ENCODE measurements at regions not wholly inside any gene's neighbourhood (a gene's known extent, or its start where the extent isn't known, plus 50 kb on each side); places are given as distances from the start of the nearest gene placed in this dataset.
"Not testable (repeated sequence)": the region's sequence is repeated elsewhere in the genome, so short reads cannot be mapped to it uniquely, and the experiment has no call there.

- Histone ChIP-seq H3K9ac (ENCODE audit: low read length) (no peak overlapping the region), H3K79me2 (ENCODE audit: low read length) (no peaks in the 10 kb centered on the region), H2AFZ (ENCODE audit: low read depth, low read length) (no peak overlapping the region), H3K9me3 (ENCODE audit: insufficient read depth, low read length) (peaks cover 9% of the 10 kb centered on the region; the same call in 1 of the 2 replicates), H3K27ac (ENCODE audit: low read length) (no peak overlapping the region), H3K4me1 (ENCODE audit: low read length) (no peaks in the 10 kb centered on the region), H3K4me3 (ENCODE audit: low read length) (no peak overlapping the region), H4K20me1 (ENCODE audit: insufficient read depth, low read length) (no peaks in the 10 kb centered on the region), H3K27me3 (ENCODE audit: low read depth, low read length) (no peaks in the 10 kb centered on the region; the same call in 1 of the 2 replicates), H3K4me2 (ENCODE audit: low read length) (no peak overlapping the region), H3K36me3 (replicated peaks; ENCODE audit: low read depth, low read length) (no peaks in the 10 kb centered on the region)
- TF ChIP-seq, protein P1, sequence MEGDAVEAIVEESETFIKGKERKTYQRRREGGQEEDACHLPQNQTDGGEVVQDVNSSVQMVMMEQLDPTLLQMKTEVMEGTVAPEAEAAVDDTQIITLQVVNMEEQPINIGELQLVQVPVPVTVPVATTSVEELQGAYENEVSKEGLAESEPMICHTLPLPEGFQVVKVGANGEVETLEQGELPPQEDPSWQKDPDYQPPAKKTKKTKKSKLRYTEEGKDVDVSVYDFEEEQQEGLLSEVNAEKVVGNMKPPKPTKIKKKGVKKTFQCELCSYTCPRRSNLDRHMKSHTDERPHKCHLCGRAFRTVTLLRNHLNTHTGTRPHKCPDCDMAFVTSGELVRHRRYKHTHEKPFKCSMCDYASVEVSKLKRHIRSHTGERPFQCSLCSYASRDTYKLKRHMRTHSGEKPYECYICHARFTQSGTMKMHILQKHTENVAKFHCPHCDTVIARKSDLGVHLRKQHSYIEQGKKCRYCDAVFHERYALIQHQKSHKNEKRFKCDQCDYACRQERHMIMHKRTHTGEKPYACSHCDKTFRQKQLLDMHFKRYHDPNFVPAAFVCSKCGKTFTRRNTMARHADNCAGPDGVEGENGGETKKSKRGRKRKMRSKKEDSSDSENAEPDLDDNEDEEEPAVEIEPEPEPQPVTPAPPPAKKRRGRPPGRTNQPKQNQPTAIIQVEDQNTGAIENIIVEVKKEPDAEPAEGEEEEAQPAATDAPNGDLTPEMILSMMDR (IDR thresholded peaks at IDR 0.05; ENCODE audit: low read depth, low read length): no peak
- no peak for TF ChIP-seq EZH2phosphoT487 (IDR thresholded peaks at IDR 0.05; ENCODE audit: low read depth)
These were observed 69.2 kb upstream of the SHANK2 start for GRCh38 chr11:71321433-71322191.

DNA sequence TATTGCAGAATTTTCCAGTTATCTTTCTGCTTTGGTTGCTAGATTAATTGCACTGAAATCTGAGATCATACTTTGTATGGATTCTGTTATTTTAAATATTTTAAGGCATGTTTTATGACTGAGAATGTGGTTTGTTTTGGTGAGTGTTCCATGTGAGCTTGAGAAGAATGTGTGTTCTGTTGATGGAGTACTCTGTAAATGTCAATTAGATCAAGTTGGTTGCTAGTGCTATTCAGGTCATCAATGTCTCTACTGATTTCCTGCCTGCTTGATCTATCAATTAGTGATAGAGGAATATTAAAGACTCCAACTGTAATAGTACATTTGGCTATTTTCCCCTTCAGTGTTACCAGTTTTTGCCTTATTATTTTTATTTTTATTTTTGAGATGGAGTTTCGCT, 64.3 kb upstream of the SHANK2 start:
- no peak overlapping the region for H3K4me3 ChIP-seq (ENCODE audit: low read length)
- no peaks in the 10 kb centered on the region for H3K4me1 ChIP-seq (ENCODE audit: low read length)
- no peaks in the 10 kb centered on the region for H4K20me1 ChIP-seq (ENCODE audit: insufficient read depth, low read length)
- peaks cover 11% of the 10 kb centered on the region; the same call in 1 of the 2 replicates for H3K9me3 ChIP-seq (ENCODE audit: insufficient read depth, low read length)
- H3K27me3 ChIP-seq (ENCODE audit: low read depth, low read length): peaks cover 23% of the 10 kb centered on the region
- H3K36me3 ChIP-seq (replicated peaks; ENCODE audit: low read depth, low read length): no peaks in the 10 kb centered on the region
- no peak overlapping the region for H3K27ac ChIP-seq (ENCODE audit: low read length)
- H3K4me2 ChIP-seq (ENCODE audit: low read length): no peak overlapping the region
- no peaks in the 10 kb centered on the region for H3K79me2 ChIP-seq (ENCODE audit: low read length)
- H3K9ac ChIP-seq (ENCODE audit: low read length): no peak overlapping the region
- H2AFZ ChIP-seq (ENCODE audit: low read depth, low read length): no peak overlapping the region
- TF ChIP-seq, protein P1 (IDR thresholded peaks at IDR 0.05; ENCODE audit: low read depth, low read length): no peak
- no peak for TF ChIP-seq EZH2phosphoT487 (IDR thresholded peaks at IDR 0.05; ENCODE audit: low read depth)

- H3K36me3 ChIP-seq (replicated peaks; ENCODE audit: low read depth, low read length); H3K9me3 ChIP-seq (ENCODE audit: insufficient read depth, low read length); H4K20me1 ChIP-seq (ENCODE audit: insufficient read depth, low read length); H3K27ac ChIP-seq (ENCODE audit: low read length); H3K4me3 ChIP-seq (ENCODE audit: low read length); H3K4me2 ChIP-seq (ENCODE audit: low read length); H3K4me1 ChIP-seq (ENCODE audit: low read length); H3K79me2 ChIP-seq (ENCODE audit: low read length); H2AFZ ChIP-seq (ENCODE audit: low read depth, low read length); H3K9ac ChIP-seq (ENCODE audit: low read length): not testable (repeated sequence)
- H3K27me3 ChIP-seq (ENCODE audit: low read depth, low read length): peaks cover 23% of the 10 kb centered on the region
These were observed 60.2 kb upstream of the SHANK2 start for GRCh38 chr11:71312616-71313015.

DNA sequence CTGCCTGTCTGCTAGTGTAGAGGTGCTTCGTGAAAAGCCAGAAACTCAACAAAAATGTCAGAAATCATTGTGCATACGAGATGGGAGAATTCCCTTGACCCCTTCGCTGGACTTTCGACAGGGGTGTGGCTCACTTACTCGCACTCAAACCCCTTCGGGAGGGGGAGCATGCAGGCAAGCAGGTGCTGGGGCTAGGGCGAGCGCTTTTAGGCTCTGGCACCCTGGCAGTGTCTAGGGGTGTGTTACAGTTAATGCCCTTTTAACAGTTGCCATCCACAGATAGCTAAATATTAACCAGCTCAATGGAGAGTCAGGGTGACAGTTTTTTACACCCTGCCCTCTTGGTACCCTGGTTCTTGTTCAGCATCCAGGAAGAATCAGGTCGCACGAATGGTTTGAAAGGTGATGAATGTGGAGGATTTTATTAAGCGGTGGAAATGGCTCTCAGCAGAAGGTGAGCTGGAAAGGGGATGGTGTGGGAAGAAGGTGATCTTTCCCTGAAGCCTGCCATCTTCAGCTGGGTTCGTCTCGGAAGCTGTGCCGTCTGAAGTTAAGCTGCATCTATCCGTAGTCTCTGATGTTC, 59.6 kb upstream of the SHANK2 start:
- Histone ChIP-seq H3K4me1 (ENCODE audit: low read length) (peaks cover 9% of the 10 kb centered on the region), H4K20me1 (ENCODE audit: insufficient read depth, low read length) (no peaks in the 10 kb centered on the region), H3K9me3 (ENCODE audit: insufficient read depth, low read length) (peaks cover 4% of the 10 kb centered on the region; the same call in 1 of the 2 replicates), H3K79me2 (ENCODE audit: low read length) (no peaks in the 10 kb centered on the region), H3K4me2 (ENCODE audit: low read length) (no peak overlapping the region), H3K9ac (ENCODE audit: low read length) (no peak overlapping the region), H3K4me3 (ENCODE audit: low read length) (no peak overlapping the region), H3K27ac (ENCODE audit: low read length) (no peak overlapping the region), H2AFZ (ENCODE audit: low read depth, low read length) (no peak overlapping the region), H3K36me3 (replicated peaks; ENCODE audit: low read depth, low read length) (no peaks in the 10 kb centered on the region), H3K27me3 (ENCODE audit: low read depth, low read length) (peaks cover 23% of the 10 kb centered on the region)
- TF ChIP-seq, protein P1 (IDR thresholded peaks at IDR 0.05; ENCODE audit: low read depth, low read length): no peak
- TF ChIP-seq EZH2phosphoT487 (IDR thresholded peaks at IDR 0.05; ENCODE audit: low read depth): no peak

Data from OCI-LY3 (cell line).